SK-N-MC (cell line): ENCODE measurements at regions not wholly inside any gene's neighbourhood (a gene's known extent, or its start where the extent isn't known, plus 50 kb on each side); places are given as distances from the start of the nearest gene placed in this dataset.
"Not testable (repeated sequence)": the region's sequence is repeated elsewhere in the genome, so short reads cannot be mapped to it uniquely, and the experiment has no call there.

Source experiments
- EZH2 ChIP-seq: fragments of 200-600 bp; sonication (generic); IDR thresholded peaks from one replicate; pipeline ENCODE4 v1.6.1; 2017; ENCODE audit warnings: antibody characterized with exemption
- POLR2AphosphoS5 ChIP-seq: IDR thresholded peaks from 2 replicates; pipeline ENCODE4 v1.6.1; 2012; ENCODE audit warnings: mild to moderate bottlenecking, low read depth, low read length, borderline replicate concordance

GRCh38 chr7:65568226-65568625, 194.6 kb downstream of the ZNF92 start:
- TF ChIP-seq EZH2, POLR2AphosphoS5: not testable (repeated sequence)
